ENCODE measurements at regions not wholly inside any gene's neighbourhood (a gene's known extent, or its start where the extent isn't known, plus 50 kb on each side); places are given as distances from the start of the nearest gene placed in this dataset.

GRCh38 chr5:85109616-85110015, 724.9 kb upstream of the EDIL3 start:
- H3K4me1 ChIP-seq = no peaks in the 10 kb centered on the region
- H3K27me3 ChIP-seq = no peaks in the 10 kb centered on the region
- H3K36me3 ChIP-seq = no peaks in the 10 kb centered on the region
- no peak overlapping the region for H3K27ac ChIP-seq
- no peak for DNase-seq (ENCODE audit: low spot score in 2 of 2)
- TF ChIP-seq CTCF (IDR thresholded peaks at IDR 0.05) (no peak), POLR2A (IDR thresholded peaks at IDR 0.05) (no peak), EP300 (IDR thresholded peaks at IDR 0.05) (no peak), POLR2AphosphoS5 (IDR thresholded peaks at IDR 0.05) (no peak)
- 97% methylated on average over 1 of the region's 1 CpG for WGBS
- no peak overlapping the region for H3K4me3 ChIP-seq
- peaks cover 6% of the 10 kb centered on the region for H3K9me3 ChIP-seq

GRCh38 chr5:85132269-85132668, 747.6 kb upstream of the EDIL3 start:
- DNase-seq (ENCODE audit: low spot score in 2 of 2) = no peak
- TF ChIP-seq POLR2AphosphoS5 (IDR thresholded peaks at IDR 0.05) = no peak
- TF ChIP-seq CTCF (IDR thresholded peaks at IDR 0.05) = no peak
- TF ChIP-seq EP300 (IDR thresholded peaks at IDR 0.05) = no peak
- no peak for TF ChIP-seq POLR2A (IDR thresholded peaks at IDR 0.05)
- WGBS = 84% methylated on average over 1 of the region's 1 CpG
- Histone ChIP-seq H3K4me1 (no peaks in the 10 kb centered on the region), H3K9me3 (peaks cover 5% of the 10 kb centered on the region), H3K27me3 (no peaks in the 10 kb centered on the region), H3K27ac (no peak overlapping the region), H3K4me3 (no peak overlapping the region), H3K36me3 (no peaks in the 10 kb centered on the region)

- no peaks in the 10 kb centered on the region for H3K36me3 ChIP-seq
- no peak overlapping the region for H3K4me3 ChIP-seq
- H3K27ac ChIP-seq = no peak overlapping the region
- no peaks in the 10 kb centered on the region for H3K27me3 ChIP-seq
- DNase-seq (ENCODE audit: low spot score in 2 of 2) = no peak
- TF ChIP-seq EP300 (IDR thresholded peaks at IDR 0.05) = no peak
- TF ChIP-seq CTCF (IDR thresholded peaks at IDR 0.05) = no peak
- TF ChIP-seq POLR2A (IDR thresholded peaks at IDR 0.05) = no peak
- no peak for TF ChIP-seq POLR2AphosphoS5 (IDR thresholded peaks at IDR 0.05)
- H3K4me1 ChIP-seq = no peaks in the 10 kb centered on the region
- peaks cover 4% of the 10 kb centered on the region for H3K9me3 ChIP-seq
These were observed 755.8 kb upstream of the EDIL3 start for GRCh38 chr5:85140471-85140870.

GRCh38 chr5:85143138-85143537, 758.5 kb upstream of the EDIL3 start:
- no peak overlapping the region for H3K27ac ChIP-seq
- no peaks in the 10 kb centered on the region for H3K4me1 ChIP-seq
- TF ChIP-seq POLR2A (IDR thresholded peaks at IDR 0.05) = no peak
- H3K36me3 ChIP-seq = no peaks in the 10 kb centered on the region
- DNase-seq (ENCODE audit: low spot score in 2 of 2) = no peak
- H3K27me3 ChIP-seq = no peaks in the 10 kb centered on the region
- 46% methylated on average over 3 of the region's 3 CpGs for WGBS
- H3K4me3 ChIP-seq = no peak overlapping the region
- H3K9me3 ChIP-seq = no peaks in the 10 kb centered on the region

GRCh38 chr5:85148701-85149100, 764.0 kb upstream of the EDIL3 start:
- Histone ChIP-seq H3K27ac (no peak overlapping the region), H3K4me3 (no peak overlapping the region), H3K27me3 (no peaks in the 10 kb centered on the region), H3K4me1 (no peaks in the 10 kb centered on the region), H3K36me3 (no peaks in the 10 kb centered on the region), H3K9me3 (no peaks in the 10 kb centered on the region)
- TF ChIP-seq POLR2A (IDR thresholded peaks at IDR 0.05) (no peak), CTCF (IDR thresholded peaks at IDR 0.05) (no peak), POLR2AphosphoS5 (IDR thresholded peaks at IDR 0.05) (no peak), EP300 (IDR thresholded peaks at IDR 0.05) (no peak)
- DNase-seq (ENCODE audit: low spot score in 2 of 2) = no peak
- WGBS = 52% methylated on average over 2 of the region's 2 CpGs

GRCh38 chr5:85159395-85159794, 774.7 kb upstream of the EDIL3 start:
- no peaks in the 10 kb centered on the region for H3K27me3 ChIP-seq
- H3K36me3 ChIP-seq = no peaks in the 10 kb centered on the region
- no peak overlapping the region for H3K4me3 ChIP-seq
- TF ChIP-seq EP300 (IDR thresholded peaks at IDR 0.05) (no peak), CTCF (IDR thresholded peaks at IDR 0.05) (no peak), POLR2AphosphoS5 (IDR thresholded peaks at IDR 0.05) (no peak), POLR2A (IDR thresholded peaks at IDR 0.05) (no peak)
- peaks cover 1% of the 10 kb centered on the region for H3K9me3 ChIP-seq
- no peak for DNase-seq (ENCODE audit: low spot score in 2 of 2)
- no peak overlapping the region for H3K27ac ChIP-seq
- WGBS = 71% methylated on average over 6 of the region's 6 CpGs
- H3K4me1 ChIP-seq = no peaks in the 10 kb centered on the region
